ENCODE measurements at regions not wholly inside any gene's neighbourhood (a gene's known extent, or its start where the extent isn't known, plus 50 kb on each side); places are given as distances from the start of the nearest gene placed in this dataset.

- Histone ChIP-seq H3K4me3 (ENCODE audit: low read length in 3 of 3) (no peak overlapping the region), H3K36me3 (ENCODE audit: control insufficient read depth in 2 of 3, insufficient read depth in 3 of 3, low read length in 3 of 3) (no peaks in the 10 kb centered on the region), H3K27me3 (ENCODE audit: control insufficient read depth, insufficient read depth, low read length) (no peaks in the 10 kb centered on the region), H3K4me1 (ENCODE audit: control insufficient read depth in 2 of 3, insufficient read depth in 2 of 3, low read depth in 1 of 3, low read length in 3 of 3) (no peaks in the 10 kb centered on the region), H3K9me3 (ENCODE audit: control insufficient read depth in 2 of 3, insufficient read depth in 1 of 3, low read length in 3 of 3) (peaks cover 0 to 7% (median 0%) of the 10 kb centered on the region in 3 donors), H3K27ac (ENCODE audit: low read depth in 2 of 2, low read length in 2 of 2) (no peak overlapping the region), H3K9ac (ENCODE audit: low read length in 3 of 3) (no peak overlapping the region)
- no peak for FAIRE-seq
- intact Hi-C loops (cut with DNase I), result no loop called here
- TF ChIP-seq, protein P1, sequence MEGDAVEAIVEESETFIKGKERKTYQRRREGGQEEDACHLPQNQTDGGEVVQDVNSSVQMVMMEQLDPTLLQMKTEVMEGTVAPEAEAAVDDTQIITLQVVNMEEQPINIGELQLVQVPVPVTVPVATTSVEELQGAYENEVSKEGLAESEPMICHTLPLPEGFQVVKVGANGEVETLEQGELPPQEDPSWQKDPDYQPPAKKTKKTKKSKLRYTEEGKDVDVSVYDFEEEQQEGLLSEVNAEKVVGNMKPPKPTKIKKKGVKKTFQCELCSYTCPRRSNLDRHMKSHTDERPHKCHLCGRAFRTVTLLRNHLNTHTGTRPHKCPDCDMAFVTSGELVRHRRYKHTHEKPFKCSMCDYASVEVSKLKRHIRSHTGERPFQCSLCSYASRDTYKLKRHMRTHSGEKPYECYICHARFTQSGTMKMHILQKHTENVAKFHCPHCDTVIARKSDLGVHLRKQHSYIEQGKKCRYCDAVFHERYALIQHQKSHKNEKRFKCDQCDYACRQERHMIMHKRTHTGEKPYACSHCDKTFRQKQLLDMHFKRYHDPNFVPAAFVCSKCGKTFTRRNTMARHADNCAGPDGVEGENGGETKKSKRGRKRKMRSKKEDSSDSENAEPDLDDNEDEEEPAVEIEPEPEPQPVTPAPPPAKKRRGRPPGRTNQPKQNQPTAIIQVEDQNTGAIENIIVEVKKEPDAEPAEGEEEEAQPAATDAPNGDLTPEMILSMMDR (IDR thresholded peaks at IDR 0.05; ENCODE audit: borderline replicate concordance, extremely low read depth, insufficient read depth), result no peak
- DNase-seq, result peak in 1 of 5 donors; percentile 41
Observed at GRCh38 chr7:32364581-32364980, 125.6 kb downstream of the LSM5 start.

- H3K4me1 ChIP-seq (ENCODE audit: control insufficient read depth in 2 of 3, insufficient read depth in 2 of 3, low read depth in 1 of 3, low read length in 3 of 3), result no peaks in the 10 kb centered on the region
- no peak overlapping the region for H3K4me3 ChIP-seq (ENCODE audit: low read length in 3 of 3)
- no peak overlapping the region for H3K27ac ChIP-seq (ENCODE audit: low read depth in 2 of 2, low read length in 2 of 2)
- H3K9ac ChIP-seq (ENCODE audit: low read length in 3 of 3), result no peak overlapping the region
- H3K9me3 ChIP-seq (ENCODE audit: control insufficient read depth in 2 of 3, insufficient read depth in 1 of 3, low read length in 3 of 3), result no peaks in the 10 kb centered on the region
- TF ChIP-seq, protein P1 (IDR thresholded peaks at IDR 0.05; ENCODE audit: borderline replicate concordance, extremely low read depth, insufficient read depth), result no peak
- DNase-seq, result no peak
- no peaks in the 10 kb centered on the region for H3K27me3 ChIP-seq (ENCODE audit: control insufficient read depth, insufficient read depth, low read length)
- no peaks in the 10 kb centered on the region for H3K36me3 ChIP-seq (ENCODE audit: control insufficient read depth in 2 of 3, insufficient read depth in 3 of 3, low read length in 3 of 3)
- no peak for FAIRE-seq
- intact Hi-C loops (cut with DNase I), result no loop called here
Observed at GRCh38 chr7:32360127-32360526, 130.1 kb downstream of the LSM5 start.

DNA sequence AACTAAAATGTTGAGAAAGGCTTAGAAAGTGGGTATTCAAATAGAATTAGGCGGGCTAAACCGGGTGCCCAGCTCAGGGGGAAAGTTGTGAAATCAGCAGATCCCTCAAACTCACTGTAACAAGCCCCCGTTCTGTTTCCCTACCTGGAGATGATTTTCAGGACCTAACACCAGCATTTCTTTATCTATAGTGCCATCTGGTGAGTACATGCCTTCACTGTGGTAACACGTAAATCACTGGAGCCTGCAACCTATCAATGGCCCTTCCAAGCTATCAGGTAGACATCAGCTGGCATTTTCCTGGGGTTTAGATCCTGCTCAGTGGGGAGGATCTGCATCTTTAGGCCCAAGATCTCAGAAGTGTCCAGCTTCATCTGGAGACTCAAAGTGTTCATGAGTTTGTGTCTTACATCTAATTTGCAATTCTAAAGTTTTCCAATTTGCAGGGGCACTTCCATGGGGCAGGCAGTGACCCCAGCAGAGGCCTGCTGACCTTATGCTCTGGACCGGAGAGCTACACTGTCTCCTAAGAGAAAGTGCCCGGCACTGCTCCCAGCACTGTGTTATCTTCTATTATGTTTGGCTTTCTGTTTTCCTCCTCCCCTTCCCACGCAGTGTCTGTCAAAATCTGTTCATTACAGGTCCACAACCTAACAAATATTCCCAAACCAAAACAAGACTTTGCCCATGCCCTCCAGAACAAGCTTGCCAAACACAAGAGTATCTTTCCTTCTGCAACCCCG is 132.5 kb downstream of the LSM5 start:
- DNase-seq, result peak in 2 of 5 donors; percentile 29
- Histone ChIP-seq H3K36me3 (ENCODE audit: control insufficient read depth in 2 of 3, insufficient read depth in 3 of 3, low read length in 3 of 3) (no peaks in the 10 kb centered on the region), H3K4me3 (ENCODE audit: low read length in 3 of 3) (no peak overlapping the region), H3K27me3 (ENCODE audit: control insufficient read depth, insufficient read depth, low read length) (no peaks in the 10 kb centered on the region), H3K27ac (ENCODE audit: low read depth in 2 of 2, low read length in 2 of 2) (no peak overlapping the region), H3K9me3 (ENCODE audit: control insufficient read depth in 2 of 3, insufficient read depth in 1 of 3, low read length in 3 of 3) (no peaks in the 10 kb centered on the region), H3K4me1 (ENCODE audit: control insufficient read depth in 2 of 3, insufficient read depth in 2 of 3, low read depth in 1 of 3, low read length in 3 of 3) (no peaks in the 10 kb centered on the region), H3K9ac (ENCODE audit: low read length in 3 of 3) (no peak overlapping the region)
- no peak for FAIRE-seq
- TF ChIP-seq, protein P1 (IDR thresholded peaks at IDR 0.05; ENCODE audit: borderline replicate concordance, extremely low read depth, insufficient read depth), result no peak
- intact Hi-C loops (cut with DNase I), result no loop called here
